HG03442 (cell line): ENCODE measurements at regions not wholly inside any gene's neighbourhood (a gene's known extent, or its start where the extent isn't known, plus 50 kb on each side); places are given as distances from the start of the nearest gene placed in this dataset.
"Not testable (repeated sequence)": the region's sequence is repeated elsewhere in the genome, so short reads cannot be mapped to it uniquely, and the experiment has no call there.

Experiments
- ATAC-seq: cut with Tn5 transposase; IDR thresholded peaks from one replicate; pipeline ENCODE4 v1.9.1; 2021; ENCODE audit warnings: mild to moderate bottlenecking, moderate library complexity; ENCODE audit not compliant: unreplicated experiment

DNA sequence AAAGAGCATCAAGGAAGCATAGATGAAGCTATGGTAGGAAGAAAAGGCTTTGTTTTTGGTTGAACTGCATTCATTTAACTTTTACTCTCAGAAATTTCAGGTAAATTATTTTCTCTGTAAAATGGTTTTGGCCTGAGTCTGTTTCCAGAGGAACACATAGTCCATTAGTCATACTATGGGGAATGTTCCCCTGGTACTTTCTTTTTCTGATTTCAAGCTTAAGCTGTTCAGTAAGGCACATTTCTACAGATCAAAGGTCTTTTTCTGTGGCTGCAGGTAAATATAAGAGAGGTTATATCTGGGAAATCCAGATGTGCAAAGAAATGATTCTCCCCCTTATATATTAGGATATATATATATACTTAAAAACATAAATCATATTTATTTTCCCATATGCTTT is 1744.4 kb upstream of the ADGRL3 start:
- ATAC-seq = no peak

- no peak for ATAC-seq
These were observed 1742.5 kb upstream of the ADGRL3 start for GRCh38 chr4:59457576-59457975.

DNA sequence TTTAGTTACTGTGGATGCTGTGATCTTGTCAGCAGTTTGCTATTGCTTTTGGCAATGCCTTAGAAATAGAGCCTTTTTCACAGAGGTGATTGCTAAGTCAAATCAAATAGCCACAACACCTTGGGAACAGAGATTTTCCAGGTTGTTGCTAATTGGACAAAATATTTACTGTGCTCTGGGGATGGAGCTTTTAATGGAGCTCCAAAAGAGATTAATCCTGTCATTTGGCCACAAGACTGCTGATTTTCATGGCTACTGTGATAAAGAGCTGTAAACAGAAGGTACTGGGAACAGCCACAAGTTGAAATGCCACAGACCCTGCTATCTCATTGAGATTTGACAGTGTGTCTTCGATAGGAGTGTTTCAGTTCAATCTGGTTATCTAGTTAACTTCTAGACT is 1715.2 kb upstream of the ADGRL3 start:
- no peak for ATAC-seq

DNA sequence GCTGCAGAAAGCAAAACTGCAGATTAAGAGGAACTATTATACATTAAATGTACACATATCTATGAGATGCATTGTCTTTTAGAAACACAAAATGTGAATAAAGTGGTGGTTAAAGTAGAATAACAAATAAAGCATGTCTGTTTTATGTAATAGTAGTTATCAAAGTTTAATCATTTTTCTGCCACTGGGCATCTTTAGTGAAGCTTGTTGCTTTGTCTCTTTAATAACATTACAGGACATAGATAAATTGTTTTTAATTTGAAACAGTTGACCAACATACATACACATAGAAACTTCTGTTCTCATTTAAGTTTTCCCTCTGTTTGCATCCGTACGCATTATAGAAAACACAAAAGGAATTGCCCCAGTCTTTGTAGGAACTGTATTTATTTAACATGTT is 1700.0 kb upstream of the ADGRL3 start:
- no peak for ATAC-seq

DNA sequence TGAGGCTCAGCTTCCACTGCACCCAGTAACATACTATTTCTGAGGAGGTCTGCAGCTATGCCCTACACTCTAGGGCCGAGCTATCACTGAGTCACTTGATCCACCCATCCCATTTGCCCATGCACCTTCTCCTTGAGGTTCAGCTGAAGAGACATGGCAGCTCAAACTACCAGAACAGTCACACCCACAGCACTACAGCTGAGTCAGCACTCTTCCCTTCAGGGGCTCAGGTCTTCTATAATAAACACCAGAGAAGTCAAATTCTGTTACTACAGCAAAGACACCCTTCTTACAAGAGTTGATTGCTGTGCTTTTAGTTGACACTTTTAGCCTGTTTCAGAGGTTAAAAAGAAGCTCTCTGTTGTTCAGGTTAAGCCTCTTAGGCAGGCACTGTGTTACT is 1696.4 kb upstream of the ADGRL3 start:
- no peak for ATAC-seq

GRCh38 chr4:59511809-59512208 is 1688.3 kb upstream of the ADGRL3 start:
- ATAC-seq = not testable (repeated sequence)

DNA sequence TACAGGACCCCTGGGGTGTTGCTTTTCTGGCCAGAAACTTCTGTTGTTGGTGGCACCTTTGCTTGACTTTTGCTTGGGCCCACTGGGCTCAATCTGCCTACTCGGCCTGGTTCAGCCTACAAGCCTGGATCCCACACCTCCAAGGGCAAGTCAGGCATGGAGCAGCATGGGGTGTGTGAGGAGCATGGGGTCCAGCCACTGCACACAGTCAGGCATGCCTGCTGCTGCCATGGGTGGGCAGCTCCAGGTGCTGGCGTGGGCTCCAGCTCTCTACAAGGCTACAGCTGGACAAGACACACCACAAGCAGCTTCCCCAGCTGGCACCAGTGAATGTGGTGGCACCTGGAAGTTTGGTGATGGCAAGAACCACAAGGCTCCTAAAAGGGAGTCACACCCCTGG is 1683.1 kb upstream of the ADGRL3 start:
- no peak for ATAC-seq

GRCh38 chr4:59518005-59518823 is 1681.9 kb upstream of the ADGRL3 start:
- no peak for ATAC-seq

GRCh38 chr4:59525885-59526284 is 1674.2 kb upstream of the ADGRL3 start:
- ATAC-seq = no peak

GRCh38 chr4:59535541-59535940 is 1664.6 kb upstream of the ADGRL3 start:
- no peak for ATAC-seq

DNA sequence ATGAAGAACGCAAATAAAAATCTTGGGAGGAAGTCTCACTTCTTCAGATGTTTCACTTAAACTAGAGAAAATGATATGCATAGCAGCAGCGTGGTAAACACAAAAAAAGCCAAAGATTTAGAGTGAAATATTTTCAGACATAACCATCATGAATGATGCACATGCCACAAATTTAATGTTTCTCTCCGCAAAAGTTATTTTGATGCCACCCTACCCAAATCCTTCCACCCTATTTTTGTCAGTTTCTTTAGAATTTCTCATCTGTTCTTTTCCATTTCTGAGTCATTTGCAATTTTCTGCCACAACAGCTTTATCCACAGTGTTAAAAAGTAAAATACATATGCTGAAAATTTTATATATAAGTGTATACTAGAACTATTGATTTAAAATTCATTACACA is 1663.7 kb upstream of the ADGRL3 start:
- no peak for ATAC-seq

- ATAC-seq = no peak
These were observed 1662.8 kb upstream of the ADGRL3 start for GRCh38 chr4:59537246-59537886.

DNA sequence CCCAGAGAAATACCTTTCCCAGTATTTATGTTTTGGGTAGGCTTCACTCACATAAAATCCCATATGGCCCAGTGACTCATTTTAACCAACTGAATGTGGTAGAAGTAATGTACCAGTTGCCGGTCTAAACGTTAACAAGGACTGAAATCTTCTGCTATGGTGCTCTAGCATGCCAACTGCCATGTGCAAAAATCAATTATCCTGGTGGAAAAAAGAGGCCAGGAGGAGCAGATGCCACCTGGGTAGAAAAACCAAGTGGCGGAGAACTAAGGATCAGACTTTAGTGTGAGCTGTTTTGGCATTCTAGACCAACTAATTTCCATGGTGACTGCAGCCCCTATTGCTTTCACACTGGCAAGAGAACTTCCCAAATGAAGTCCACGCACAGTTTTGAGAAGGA is 1660.7 kb upstream of the ADGRL3 start:
- no peak for ATAC-seq

DNA sequence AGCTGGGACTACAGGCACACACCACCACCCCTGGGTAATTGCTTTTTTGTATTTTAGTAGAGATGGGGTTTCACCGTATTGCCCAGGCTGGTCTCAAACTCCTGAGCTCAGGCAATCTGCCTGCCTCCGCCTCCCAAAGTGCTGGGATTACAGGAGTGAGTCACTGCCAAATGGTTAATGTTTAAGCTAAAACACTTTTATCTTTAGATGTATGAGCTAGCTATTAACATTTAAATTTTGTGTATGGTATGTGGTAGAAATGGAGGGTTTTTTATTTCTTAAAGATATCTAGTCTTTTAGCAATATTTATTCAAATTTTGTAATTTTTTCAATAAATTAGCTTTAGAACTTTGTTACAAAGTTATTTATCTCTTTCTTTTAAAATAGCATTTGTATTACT is 1659.8 kb upstream of the ADGRL3 start:
- no peak for ATAC-seq

- ATAC-seq = no peak
These were observed 1646.9 kb upstream of the ADGRL3 start for GRCh38 chr4:59553063-59553720.

DNA sequence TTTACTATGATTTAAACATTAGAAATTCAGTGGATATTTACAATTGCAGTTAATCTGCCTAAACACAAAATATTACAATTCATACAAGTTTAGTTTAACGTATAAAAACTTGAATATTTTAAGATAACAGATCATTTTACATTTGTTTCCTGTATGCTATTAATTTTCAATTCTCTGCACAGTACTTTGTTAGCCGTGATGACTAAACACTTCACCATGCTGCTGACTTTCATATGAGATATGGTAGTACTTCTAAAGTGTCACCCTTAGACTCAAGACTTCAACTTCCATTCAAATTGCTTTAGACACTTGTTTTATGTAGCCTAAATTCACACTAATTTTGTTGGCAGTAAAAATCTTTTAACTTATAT is 1646.4 kb upstream of the ADGRL3 start:
- ATAC-seq = no peak

DNA sequence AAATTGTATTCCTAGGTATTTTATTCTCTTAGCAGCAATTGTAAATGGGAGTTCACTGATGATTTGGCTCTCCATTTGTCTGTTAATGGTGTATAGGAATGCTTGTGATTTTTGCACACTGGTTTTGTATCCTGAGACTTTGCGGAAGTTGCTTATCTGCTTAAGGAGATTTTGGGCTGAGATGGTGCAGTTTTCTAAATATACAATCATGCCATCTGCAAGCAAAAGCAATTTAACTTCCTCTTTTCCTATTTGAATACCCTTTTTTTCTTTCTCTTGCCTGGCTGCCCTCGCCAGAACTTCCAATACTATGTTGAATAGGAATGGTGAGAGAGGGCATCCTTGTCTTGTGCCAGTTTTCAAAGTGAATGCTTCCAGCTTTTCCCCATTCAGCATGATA is 1643.9 kb upstream of the ADGRL3 start:
- not testable (repeated sequence) for ATAC-seq

GRCh38 chr4:59560141-59560648 is 1639.9 kb upstream of the ADGRL3 start:
- ATAC-seq = not testable (repeated sequence)

GRCh38 chr4:59565836-59566235 is 1634.3 kb upstream of the ADGRL3 start:
- no peak for ATAC-seq

- ATAC-seq = no peak
These were observed 1629.2 kb upstream of the ADGRL3 start for GRCh38 chr4:59570860-59571476.

DNA sequence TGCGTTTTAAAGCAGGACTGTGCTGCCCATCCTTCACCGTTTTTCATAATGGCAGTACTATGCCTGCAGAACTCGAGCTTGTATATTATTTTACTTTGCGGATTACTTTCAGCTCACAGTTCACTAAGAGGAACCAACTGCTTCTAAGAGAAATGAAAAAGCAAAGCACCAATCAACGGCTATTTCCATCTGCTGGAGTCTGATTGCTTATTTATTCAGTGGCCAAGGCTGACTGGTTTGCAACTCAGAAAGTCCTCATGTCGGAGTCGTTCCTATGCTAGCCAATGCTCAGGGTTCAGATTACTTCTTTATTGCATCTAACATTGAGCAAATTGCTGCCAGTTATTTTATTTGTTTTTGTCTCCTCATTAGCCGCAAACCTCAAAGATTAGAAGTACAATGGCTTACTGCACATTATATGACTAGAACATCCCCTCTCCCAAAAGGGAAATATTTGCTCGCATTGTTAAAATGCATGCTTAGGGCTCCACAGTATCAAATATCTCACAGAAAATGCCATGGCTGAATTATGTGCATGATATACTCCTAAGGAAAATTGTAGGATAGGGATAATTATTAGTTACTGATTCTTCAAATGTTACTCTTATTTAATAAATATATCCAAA is 1628.2 kb upstream of the ADGRL3 start:
- no peak for ATAC-seq
